Stimulated activated CD8-positive, alpha-beta memory T cell treated with anti-CD3 and anti-CD28 coated beads, Interleukin-7, amount 100 ng/mL, for 1 hour (primary cell): ENCODE measurements at regions not wholly inside any gene's neighbourhood (a gene's known extent, or its start where the extent isn't known, plus 50 kb on each side); places are given as distances from the start of the nearest gene placed in this dataset.
"Not testable (repeated sequence)": the region's sequence is repeated elsewhere in the genome, so short reads cannot be mapped to it uniquely, and the experiment has no call there.

ENCODE experiments used
- DNase-seq, 2 donors: peaks; one replicate each; pipeline ENCODE4 v3.0.0-alpha.2; 2020; ENCODE audit warnings: low read depth in 2 of 2

DNA sequence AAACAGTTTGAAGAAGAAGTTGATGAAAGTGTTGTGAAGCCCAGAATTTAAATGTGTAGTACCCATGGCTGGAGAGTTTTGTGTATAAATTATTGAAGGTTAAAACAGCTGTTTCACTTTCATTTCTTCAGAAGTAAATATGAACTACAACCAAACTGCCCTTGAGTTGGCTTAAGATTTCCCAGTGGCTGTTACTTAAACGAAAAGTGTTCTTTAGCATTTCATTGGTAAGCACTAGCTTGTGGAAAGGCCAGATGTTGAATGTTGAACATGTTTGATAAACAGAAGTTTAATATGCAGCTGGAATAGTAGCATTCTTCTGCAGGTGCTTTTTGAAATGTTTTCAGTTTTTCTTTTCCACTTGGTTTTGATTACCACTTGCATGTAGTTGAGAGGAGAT lies 83.2 kb upstream of the TNRC6B start:
- DNase-seq, result no peak

DNA sequence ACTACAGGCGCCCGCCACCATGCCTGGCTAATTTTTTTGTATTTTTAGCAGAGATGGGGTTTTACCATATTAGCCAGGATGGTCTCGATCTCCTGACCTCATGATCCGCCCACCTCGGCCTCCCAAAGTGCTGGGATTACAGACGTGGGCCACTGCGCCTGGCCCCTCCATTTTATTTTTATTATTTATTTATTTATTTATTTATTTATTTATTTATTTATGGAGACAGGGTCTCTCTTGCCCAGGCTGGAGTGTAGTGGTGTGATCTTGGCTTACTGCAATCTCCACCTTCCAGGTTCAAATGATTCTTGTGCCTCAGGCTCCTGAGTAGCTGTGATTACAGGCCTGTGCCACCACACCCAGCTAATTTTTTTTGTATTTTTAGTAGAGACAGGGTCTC lies 77.8 kb upstream of the TNRC6B start:
- DNase-seq, result not testable (repeated sequence)

DNA sequence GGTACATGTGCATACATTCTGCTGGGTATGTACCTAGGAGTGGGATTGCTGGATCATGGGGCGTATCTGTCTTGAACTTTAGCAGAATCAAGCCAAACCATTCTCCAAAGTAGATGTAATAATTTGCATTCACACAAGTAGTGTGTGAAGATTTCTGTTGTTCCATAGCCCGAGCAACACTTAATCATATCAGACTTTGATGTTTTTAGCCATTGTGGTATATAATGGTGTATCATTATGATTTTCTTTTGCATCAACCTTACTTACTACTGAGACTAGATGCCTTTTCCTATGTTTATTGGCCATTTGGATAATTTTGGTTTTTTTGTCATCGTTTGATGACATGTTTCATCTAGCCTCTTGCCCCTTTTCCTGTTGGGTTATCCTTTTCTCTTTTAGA lies 72.0 kb upstream of the TNRC6B start:
- DNase-seq, result no peak

DNA sequence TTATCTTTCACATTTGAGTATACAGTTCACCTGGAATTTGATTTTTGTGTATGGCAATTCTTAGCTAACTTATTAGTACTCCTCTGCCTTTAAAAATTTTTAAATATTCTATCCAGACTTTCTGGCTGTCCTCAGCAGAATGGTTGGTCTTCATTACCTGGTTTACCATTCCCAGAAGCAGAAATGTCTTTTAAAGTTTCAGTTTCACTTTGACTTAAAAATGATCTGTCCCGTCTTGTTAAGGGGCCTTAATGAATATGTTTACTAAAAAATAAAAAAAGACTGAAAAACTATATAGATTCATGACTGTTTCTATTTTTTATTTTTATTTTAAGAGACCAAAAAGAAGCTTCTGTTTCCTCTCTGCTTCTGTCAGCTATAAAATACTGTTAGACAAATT lies 70.5 kb upstream of the TNRC6B start:
- no peak for DNase-seq

DNA sequence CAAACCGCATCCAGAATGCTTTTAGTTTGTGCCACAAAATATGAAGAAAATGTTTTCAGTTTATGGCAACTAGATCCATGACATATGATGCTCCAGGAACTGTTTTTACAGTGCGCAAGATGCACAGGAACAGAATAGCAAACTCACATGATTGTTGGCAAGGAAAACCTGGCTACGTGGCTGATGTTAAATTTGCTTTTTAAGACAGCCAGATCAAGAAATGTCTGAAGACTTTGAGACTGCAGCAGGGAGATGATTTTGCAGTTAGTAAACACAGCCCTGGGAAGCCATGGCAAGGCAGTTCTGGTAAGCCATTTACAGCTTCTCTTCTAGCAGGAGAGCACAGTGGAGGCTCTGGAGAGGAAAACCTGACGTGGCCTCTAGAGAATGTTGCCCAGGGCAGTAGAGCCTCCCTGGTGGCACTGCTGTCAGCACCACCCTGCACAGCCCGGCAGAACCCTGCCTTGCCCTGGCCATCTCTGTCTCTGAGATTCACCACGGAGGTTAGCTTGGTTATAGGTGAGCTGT lies 69.8 kb upstream of the TNRC6B start:
- no peak for DNase-seq

DNA sequence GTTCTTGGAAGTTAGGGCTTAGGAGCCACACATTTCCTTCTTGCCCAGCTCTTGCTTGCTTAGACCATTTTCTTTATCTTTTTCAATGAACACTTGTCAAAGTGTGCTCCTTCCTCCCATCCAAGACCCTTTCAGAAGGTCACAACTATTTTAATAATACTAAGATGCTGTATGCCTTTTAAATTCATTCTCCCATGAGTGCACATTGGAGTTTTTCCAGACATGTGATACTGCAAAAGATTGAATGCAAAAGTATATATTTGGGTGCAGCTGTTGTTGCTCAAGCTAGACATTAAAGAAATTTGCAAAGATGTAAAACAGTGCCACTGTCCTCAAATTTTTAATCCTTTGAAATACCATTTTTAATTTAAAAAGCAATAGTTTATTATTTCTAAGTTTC lies 69.3 kb upstream of the TNRC6B start:
- no peak for DNase-seq

DNA sequence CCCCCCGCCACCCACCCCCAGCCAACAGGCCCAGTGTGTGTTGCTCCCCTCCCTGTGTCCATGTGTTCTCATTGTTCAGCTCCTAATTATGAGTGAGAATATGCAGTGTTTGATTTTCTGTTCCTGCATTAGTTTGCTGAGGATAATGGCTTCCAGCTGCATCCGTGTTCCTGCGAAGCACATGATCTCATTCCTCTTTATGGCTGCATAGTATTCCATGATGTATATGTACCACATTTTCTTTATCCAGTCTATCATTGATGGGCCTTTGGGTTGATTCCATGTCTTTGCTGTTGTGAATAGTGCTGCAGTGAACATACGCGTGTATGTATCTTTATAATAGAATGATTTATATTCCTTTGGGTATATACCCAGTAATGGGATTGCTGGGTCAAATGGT lies 68.8 kb upstream of the TNRC6B start:
- not testable (repeated sequence) for DNase-seq

DNA sequence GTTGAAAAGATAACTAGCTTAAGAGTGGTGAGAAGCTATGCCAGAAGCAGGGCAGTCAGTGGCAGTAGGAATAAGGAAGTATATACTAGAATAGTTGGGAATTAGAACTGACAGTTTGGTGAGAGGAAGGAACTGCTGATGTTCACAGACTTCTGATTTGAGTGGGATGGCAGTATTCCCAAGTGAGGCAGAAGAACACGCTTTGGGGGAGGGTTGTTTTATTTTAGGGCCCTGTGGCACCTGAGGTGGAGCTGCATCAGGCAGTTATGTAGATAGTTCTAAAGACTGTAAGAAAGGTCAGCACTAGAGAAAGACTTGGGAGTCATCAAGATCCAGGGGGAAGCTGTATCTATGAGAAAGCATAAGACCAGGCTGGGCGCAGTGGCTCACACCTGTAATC lies 66.3 kb upstream of the TNRC6B start:
- DNase-seq, result no peak

DNA sequence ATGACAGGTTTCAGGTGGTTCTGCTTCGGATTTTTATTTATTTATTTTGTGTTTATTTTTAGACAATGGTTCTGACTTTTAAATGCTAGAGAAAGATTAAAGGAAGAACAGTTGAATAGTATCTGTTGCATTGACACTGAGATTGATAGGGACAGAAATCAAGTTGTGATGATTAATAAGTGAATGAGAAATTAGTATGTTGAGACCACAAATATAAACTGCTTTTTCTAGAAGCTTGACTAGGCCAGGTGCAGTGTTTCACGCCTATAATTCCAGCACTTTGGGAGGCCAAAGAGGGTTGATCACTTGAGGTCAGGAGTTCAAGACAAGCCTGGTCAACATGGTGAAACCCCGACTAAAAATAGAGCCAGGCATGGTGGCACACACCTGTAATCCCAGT lies 65.1 kb upstream of the TNRC6B start:
- DNase-seq, result no peak

DNA sequence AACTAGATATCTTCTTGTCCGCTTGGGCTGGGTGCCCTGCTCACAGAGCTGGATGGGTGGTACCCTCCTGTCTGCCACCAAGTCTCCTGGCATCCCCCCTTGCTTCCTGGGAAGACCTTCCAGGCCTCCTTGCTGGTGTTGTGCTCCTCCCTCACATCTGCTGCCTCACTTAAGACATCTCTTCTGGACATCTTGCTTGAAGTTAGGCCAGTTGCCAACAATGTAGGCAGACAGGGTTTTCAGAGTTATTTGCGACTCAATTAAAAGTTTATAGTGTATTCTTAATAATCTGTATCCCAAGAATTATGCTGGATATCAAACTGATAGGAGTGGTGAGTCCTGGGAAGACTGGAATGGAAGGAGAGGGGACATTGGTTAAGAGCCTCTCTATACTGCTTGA lies 64.0 kb upstream of the TNRC6B start:
- DNase-seq, result no peak

DNA sequence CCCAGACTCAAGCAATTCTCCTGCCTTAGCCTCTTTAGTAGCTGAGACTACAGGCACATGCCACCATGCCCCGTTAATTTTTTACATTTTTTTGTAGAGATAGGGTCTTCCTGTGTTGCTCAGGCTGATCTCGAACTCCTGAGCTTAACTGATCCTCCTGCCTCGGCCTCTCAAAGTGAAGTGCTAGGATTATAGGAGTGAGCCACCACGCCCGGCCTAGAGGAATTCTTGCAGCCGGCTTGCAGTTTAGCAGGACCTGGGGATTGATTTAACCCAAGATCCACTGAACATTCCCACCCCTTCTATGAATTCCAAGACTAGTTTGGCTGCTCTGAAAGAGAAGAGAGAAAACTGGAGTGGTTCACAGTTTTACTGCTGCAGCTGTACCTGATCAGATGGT lies 63.3 kb upstream of the TNRC6B start:
- no peak for DNase-seq

DNA sequence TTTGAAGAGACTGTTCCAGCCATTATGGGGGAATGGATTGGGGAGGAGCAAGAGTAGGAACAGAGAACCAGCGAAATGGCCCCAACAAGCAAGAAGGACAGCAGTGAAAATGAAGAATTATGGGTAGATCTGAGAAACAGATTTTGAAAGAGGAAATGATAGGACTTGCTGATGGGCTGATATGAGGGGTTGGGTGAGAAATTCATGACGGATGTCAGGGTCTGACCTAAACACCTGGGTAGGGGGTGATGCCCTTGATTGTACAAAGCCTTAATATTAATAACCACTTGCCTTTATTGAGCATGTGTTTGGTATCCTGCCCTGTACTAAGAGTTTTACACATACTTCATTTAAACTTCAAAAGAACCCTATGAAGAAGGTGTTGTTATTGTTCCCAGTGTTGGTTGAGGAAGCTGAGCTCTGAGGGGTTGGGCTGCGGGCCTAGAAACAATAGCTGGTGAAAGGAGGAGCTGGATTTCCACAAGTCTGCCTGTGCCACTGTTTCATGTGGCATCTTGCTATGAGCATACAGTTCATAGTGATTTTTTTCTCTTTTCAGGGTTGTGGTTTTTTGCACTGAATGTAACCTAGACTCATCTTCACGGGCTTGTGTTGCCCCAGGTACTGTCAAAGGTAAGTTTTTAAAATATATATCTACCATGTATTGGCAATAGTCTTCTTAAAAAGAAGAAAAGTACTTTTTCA lies 61.1 kb upstream of the TNRC6B start:
- peak in 1 of 2 donors; percentile 2 for DNase-seq

DNA sequence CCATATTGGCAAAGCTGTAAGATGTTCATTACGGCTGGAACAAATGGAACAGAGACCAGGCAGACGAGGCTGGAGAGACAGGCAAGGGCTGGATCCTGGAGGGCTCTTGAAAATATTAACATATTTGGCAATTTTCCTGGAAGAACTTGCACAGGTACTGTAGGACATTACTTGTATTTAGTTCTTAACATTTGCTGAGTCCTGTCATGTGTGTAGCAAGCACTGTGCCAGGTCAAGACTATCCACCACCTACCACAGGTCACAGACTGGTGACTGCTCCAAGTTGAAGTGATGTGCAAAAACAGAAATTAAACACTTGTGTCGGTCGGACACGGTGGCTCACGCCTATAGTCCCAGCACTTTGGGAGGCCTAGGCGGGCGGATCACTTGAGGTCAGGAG lies 58.7 kb upstream of the TNRC6B start:
- no peak for DNase-seq

DNA sequence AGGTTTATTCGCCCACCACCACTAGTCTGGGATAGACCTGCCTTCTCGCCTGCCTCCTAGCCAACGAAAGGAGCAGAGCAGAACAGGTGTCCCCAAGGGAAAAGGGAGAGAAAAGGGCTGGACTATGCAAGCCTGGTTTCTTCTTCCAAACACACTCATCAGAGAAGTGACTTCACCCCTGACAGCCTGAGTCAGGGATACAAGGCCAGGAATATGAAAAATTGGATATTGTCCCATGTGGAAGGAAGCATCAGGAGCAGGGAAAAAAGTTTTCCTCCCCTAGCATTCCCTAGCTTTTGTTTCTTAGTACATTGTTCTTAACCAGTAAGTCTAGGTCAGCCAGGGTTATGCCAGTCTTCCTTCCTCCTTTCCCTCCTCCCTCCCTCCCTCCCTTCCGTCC lies 56.9 kb upstream of the TNRC6B start:
- no peak for DNase-seq

DNA sequence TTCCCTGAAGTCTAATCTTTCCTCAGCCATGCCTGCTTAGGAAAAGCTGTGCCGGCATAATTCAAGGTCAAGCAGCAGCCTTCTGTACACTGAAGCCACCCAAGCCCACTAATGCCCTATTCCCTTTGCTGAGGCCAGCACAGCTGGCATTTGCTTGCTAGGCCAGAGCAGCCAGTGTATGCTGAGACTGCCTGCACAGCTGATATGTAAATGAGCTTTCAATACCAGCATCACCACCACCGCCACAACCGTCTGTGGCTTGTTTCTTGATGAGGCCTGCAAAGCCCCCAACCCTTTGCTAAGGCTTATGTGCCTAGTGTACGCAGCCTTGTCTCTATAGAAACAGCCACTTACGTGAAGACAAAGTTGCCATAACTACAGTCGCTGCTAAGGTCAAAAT lies 56.3 kb upstream of the TNRC6B start:
- no peak for DNase-seq

DNA sequence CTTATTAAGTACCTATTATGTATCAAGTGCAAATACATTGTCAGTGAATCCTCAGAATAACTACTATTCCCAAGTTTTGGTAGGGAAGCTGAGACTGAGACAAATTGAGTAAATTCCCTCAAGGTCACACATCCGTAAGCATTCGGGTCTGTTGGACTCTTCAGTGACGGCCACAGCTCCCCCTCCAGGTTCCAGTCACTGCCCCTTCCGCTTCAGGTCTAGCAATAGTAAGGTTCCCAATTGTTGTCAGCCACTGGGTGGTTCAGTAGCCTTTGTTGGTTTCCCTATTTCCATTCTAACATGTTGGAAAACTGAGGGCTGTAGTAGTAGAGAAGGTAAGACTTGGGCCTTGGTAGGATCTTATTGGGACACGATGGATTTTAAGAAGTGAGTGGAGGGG lies 54.9 kb upstream of the TNRC6B start:
- no peak for DNase-seq

DNA sequence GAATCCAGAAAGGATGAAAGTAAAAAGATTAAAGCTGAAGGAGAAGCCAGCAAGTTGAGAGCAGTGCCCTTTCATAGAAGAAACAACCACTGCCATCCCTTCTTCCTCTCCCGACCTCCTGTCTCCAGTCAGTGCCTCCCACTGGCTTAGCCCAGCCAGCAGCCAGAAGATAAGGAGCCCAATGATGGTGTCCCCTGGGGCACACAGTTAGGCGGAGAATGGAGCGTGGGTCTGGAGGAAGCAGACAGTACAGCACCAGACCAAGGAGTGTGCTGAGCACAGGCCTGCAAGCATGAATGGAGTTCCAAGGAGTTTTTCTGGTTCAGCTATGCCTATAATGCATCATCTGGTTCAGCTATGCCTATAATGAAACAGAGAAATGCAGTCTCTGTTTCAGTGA lies 54.3 kb upstream of the TNRC6B start:
- no peak for DNase-seq
